ENCODE measurements at regions not wholly inside any gene's neighbourhood (a gene's known extent, or its start where the extent isn't known, plus 50 kb on each side); places are given as distances from the start of the nearest gene placed in this dataset.

GRCh38 chr6:40313582-40313981 lies 273.6 kb downstream of the LRFN2 start:
- in situ Hi-C loops (cut with MboI; ENCODE audit: low sequenced_read_pairs): loop anchor here (25.0 kb wide), 1 partner anchor 951 kb away; no protein-coding TSS in a partner anchor

GRCh38 chr6:40312213-40313015 lies 274.8 kb downstream of the LRFN2 start:
- in situ Hi-C loops (cut with MboI; ENCODE audit: low sequenced_read_pairs): loop anchor here (25.0 kb wide), 1 partner anchor 950 kb away; no protein-coding TSS in a partner anchor

- in situ Hi-C loops (cut with MboI; ENCODE audit: low sequenced_read_pairs): loop anchor here (25.0 kb wide), 1 partner anchor 946 kb away; no protein-coding TSS in a partner anchor
Measured at GRCh38 chr6:40308533-40309306, 278.4 kb downstream of the LRFN2 start.

DNA sequence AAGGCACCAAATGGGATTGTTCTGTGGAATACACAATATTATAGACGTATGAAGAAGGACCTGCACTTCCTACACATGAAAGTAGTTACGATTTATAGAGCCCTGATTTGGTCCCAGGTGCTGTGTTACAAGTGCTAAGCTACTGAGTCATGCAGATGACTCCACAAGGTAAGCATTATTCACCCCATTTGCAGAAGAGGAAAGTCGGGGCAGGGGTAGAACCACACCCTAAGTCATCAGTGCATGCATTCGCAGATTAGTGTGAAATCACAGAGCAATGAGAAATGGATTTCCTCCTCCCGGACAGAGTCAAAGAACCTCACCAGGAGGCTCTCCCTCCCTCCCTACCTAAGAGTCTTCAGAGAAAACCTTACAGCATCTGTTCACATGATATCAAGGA lies 279.5 kb downstream of the LRFN2 start:
- in situ Hi-C loops (cut with MboI; ENCODE audit: low sequenced_read_pairs): loop anchor here (25.0 kb wide), 1 partner anchor 945 kb away; no protein-coding TSS in a partner anchor

DNA sequence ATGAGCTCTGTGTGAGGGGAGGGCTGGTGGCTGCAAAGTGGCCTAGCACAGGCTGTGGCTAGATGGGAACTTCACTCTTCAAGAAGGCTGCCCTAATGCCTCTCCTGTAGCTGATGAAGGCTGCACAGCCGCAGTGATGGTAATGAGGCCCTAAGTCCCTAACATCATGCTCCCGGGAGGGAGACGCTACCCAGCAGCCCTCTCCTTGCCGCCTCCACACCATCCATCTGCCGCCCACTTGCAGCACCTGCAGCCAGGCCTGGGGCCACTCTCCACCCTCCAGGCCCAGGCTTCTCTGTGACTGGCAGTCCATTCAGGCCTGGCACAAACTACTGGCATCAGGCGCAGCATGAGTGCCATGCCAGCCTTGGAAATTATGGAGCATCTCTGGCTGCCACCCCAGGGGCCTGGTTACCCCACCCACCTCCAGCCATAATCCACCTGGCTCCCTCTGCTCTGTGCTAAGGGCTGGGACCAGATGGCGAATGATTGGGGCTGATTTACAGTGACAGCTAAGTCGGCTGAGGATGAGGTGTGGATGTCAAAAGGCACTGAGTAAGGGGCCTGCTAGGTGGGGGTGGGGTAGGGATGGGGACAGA lies 284.2 kb downstream of the LRFN2 start:
- in situ Hi-C loops (cut with MboI; ENCODE audit: low sequenced_read_pairs): loop anchor here (25.0 kb wide), 1 partner anchor 941 kb away; no protein-coding TSS in a partner anchor

DNA sequence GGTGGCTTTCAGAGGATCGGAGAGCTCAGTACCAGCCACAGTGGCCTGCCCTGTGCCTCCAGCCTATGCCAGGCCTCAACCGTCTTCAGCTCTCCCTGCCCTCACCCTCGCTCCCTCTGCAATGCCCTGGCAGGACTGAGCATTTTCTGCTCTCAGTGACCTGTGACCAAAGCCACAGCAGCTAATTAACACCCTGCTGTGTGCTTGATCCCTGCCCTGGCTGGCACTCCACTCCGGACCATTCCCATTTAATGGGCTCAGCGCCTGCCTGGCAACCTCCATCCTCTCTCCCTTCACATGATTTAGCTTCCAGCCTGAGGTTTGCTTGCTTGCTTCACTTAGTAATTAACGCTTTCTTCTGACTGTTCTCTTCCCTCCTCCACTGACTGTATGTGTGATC lies 287.5 kb downstream of the LRFN2 start:
- in situ Hi-C loops (cut with MboI; ENCODE audit: low sequenced_read_pairs): loop anchor here (25.0 kb wide), 1 partner anchor 937 kb away; no protein-coding TSS in a partner anchor

DNA sequence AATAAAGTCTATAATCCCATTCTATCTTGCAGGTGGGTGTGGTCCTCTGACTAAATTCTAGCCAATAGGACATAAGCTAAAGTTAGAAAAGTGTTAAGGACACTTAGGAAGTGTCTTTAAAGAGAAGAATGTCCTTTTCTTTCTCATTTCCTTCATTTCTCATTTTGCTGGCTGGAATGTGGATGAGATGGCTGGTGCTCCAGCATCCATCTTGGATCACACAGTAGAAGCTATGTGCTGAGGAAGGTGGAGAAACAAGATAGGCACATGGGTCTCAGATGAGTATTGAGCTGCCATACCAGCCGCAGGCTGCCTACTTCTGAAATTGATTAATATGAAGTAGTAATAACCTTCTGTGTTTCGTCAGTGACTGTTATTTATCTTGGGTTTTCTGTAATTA lies 289.0 kb downstream of the LRFN2 start:
- in situ Hi-C loops (cut with MboI; ENCODE audit: low sequenced_read_pairs): no loop called here

- in situ Hi-C loops (cut with MboI; ENCODE audit: low sequenced_read_pairs): no loop called here
Measured at GRCh38 chr6:40295251-40295950, 291.8 kb downstream of the LRFN2 start.

GRCh38 chr6:40293460-40294185 lies 293.5 kb downstream of the LRFN2 start:
- in situ Hi-C loops (cut with MboI; ENCODE audit: low sequenced_read_pairs): no loop called here

GRCh38 chr6:40293060-40293459 lies 294.1 kb downstream of the LRFN2 start:
- in situ Hi-C loops (cut with MboI; ENCODE audit: low sequenced_read_pairs): no loop called here

GRCh38 chr6:40290816-40291215 lies 296.3 kb downstream of the LRFN2 start:
- in situ Hi-C loops (cut with MboI; ENCODE audit: low sequenced_read_pairs): no loop called here

DNA sequence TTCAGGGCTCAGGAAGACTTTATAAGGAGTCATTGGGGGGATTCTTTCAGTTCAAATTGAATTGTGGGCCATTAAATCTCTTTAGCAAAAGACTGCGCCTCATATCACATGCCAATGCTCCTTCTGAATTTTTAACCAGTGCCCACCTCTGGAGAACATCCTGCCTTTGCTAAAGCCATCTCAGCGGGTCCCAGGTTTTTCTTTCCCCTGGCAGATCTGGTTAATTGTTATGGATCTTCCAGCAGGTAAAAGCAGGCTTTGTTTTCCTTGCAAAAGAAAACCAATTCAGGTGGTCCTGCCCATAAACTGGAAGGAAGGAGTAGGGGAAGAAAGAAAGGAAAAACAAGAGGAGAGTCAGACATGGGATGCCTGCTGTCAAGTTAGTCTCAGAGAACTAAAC lies 298.2 kb downstream of the LRFN2 start:
- in situ Hi-C loops (cut with MboI; ENCODE audit: low sequenced_read_pairs): no loop called here

- in situ Hi-C loops (cut with MboI; ENCODE audit: low sequenced_read_pairs): no loop called here
Measured at GRCh38 chr6:40287296-40287850, 299.8 kb downstream of the LRFN2 start.

DNA sequence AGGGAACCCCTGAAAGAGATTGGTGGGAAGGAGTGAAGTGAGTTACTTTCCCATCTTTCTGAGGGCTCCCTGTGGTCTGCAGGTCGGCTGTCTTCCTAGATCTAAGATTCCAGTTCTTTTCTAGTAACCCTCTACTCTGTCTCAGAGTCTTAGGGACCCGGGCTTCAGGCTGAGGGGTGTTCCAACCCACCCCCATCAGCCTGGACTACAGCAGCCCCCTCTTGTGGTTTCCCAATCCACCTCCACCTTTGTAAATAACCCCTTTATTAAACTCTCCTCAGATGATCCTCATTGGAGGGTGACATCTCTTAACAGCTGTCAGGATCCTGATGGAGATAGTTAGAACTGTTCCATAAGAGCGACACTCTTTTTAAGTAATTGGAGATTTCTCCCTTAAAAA lies 300.4 kb downstream of the LRFN2 start:
- in situ Hi-C loops (cut with MboI; ENCODE audit: low sequenced_read_pairs): no loop called here

GRCh38 chr6:40285996-40286395 lies 301.2 kb downstream of the LRFN2 start:
- in situ Hi-C loops (cut with MboI; ENCODE audit: low sequenced_read_pairs): no loop called here

GRCh38 chr6:40285535-40285934 lies 301.6 kb downstream of the LRFN2 start:
- in situ Hi-C loops (cut with MboI; ENCODE audit: low sequenced_read_pairs): no loop called here

- in situ Hi-C loops (cut with MboI; ENCODE audit: low sequenced_read_pairs): no loop called here
Measured at GRCh38 chr6:40282986-40283385, 304.2 kb downstream of the LRFN2 start.

DNA sequence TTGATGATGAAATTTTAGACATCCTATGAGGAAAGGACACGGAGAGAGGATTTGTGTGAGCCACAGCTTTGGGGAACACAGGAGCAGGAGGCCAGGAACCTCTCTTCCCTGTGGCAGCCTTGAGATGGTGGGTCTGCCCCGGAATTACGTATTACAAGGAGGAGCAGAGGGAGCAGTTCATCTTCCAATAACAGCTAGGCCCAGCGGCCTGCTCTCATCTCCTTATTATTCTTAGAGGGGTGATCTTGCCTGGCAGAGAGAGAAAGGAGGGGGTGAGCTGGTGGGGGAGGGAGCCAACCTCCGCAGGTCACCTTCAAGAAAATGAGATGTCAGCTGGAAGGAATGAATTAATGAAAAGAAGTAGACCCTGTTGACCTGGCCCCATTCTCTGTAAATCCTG lies 305.8 kb downstream of the LRFN2 start:
- in situ Hi-C loops (cut with MboI; ENCODE audit: low sequenced_read_pairs): no loop called here

DNA sequence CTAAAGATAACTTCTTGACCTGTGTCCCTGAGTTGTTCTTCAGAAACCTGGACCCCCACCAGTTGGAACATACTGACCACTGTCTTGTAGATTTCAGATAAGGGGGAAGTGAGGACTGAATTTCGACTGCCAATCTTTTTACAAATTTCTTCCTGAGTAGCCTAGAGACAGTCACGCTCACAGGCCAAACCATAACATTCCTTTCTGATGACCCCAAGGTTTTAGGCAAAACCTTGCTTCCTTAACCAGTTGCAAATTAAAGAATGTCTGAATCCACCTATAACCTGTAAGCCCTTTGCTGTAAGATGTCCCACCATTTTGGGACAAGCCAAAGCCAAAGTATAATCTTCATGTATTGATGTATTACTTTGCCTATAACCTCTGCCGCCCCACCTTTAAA lies 306.9 kb downstream of the LRFN2 start:
- in situ Hi-C loops (cut with MboI; ENCODE audit: low sequenced_read_pairs): no loop called here

GRCh38 chr6:40276141-40276540 lies 311.0 kb downstream of the LRFN2 start:
- in situ Hi-C loops (cut with MboI; ENCODE audit: low sequenced_read_pairs): no loop called here
